HepG2 (cell line): ENCODE measurements at regions not wholly inside any gene's neighbourhood (a gene's known extent, or its start where the extent isn't known, plus 50 kb on each side); places are given as distances from the start of the nearest gene placed in this dataset.

Source experiments
- CTCF ChIP-seq: sonication (generic); formaldehyde crosslinking; IDR thresholded peaks from 2 replicates; pipeline ENCODE4 v1.5.0; 2020; ENCODE audit warnings: mild to moderate bottlenecking, missing genetic modification reagents, moderate library complexity
- HIC2 ChIP-seq: sonication (generic); formaldehyde crosslinking; IDR thresholded peaks from 2 replicates; pipeline ENCODE4 v1.9.0; 2022; ENCODE audit warnings: low read depth, missing genetic modification reagents
- KLF9 ChIP-seq: IDR thresholded peaks from 2 replicates; pipeline ENCODE4 v1.6.1; 2016; ENCODE audit warnings: low read depth
- MAX ChIP-seq: IDR thresholded peaks from 2 replicates; pipeline ENCODE4 v1.6.1; 2012; ENCODE audit warnings: inconsistent platforms
- NFE2L1 ChIP-seq: sonication (generic); formaldehyde crosslinking; IDR thresholded peaks from 2 replicates; pipeline ENCODE4 v1.4.0; 2020; ENCODE audit warnings: missing genetic modification reagents, mild to moderate bottlenecking, borderline replicate concordance
- PHF21A ChIP-seq: sonication (generic); formaldehyde crosslinking; IDR thresholded peaks from 2 replicates; pipeline ENCODE4 v1.5.0; 2020; ENCODE audit warnings: mild to moderate bottlenecking, missing genetic modification reagents
- RXRA ChIP-seq: sonication (generic); formaldehyde crosslinking; IDR thresholded peaks from 2 replicates; pipeline ENCODE4 v1.5.1; 2020; ENCODE audit warnings: missing genetic modification reagents
- TAF1 ChIP-seq: sonication (generic); formaldehyde crosslinking; IDR thresholded peaks from 2 replicates; pipeline ENCODE4 v1.4.0; 2020; ENCODE audit warnings: missing genetic modification reagents
- ZFP37 ChIP-seq: sonication (generic); formaldehyde crosslinking; IDR thresholded peaks from 2 replicates; pipeline ENCODE4 v1.4.0; 2020; ENCODE audit warnings: missing genetic modification reagents, borderline replicate concordance
- ZKSCAN1 ChIP-seq: fragments of 150-350 bp; IDR thresholded peaks from 2 replicates; pipeline ENCODE4 v1.6.1; 2014; ENCODE audit warnings: low read length
- ZNF143 ChIP-seq: sonication (generic); formaldehyde crosslinking; IDR thresholded peaks from 2 replicates; pipeline ENCODE4 v1.4.0; 2020; ENCODE audit warnings: missing genetic modification reagents
- ZNF704 ChIP-seq: sonication (generic); formaldehyde crosslinking; IDR thresholded peaks from 2 replicates; pipeline ENCODE4 v1.8.1; 2023; ENCODE audit warnings: mild to moderate bottlenecking, inconsistent platforms, moderate library complexity, missing genetic modification reagents, borderline replicate concordance
- TF ChIP-seq, protein P1 (sequence below): IDR thresholded peaks from 2 replicates; pipeline ENCODE4 v1.6.1; 2016; ENCODE audit warnings: missing biosample characterization, missing genetic modification reagents, low read depth
- TF ChIP-seq, protein P2 (sequence below): sonication (generic); formaldehyde crosslinking; IDR thresholded peaks from 2 replicates; pipeline ENCODE4 v1.4.0; 2020; ENCODE audit warnings: missing genetic modification reagents

GRCh38 chr5:27900761-27901160 is 862.4 kb upstream of the CDH9 start:
- no peak for TF ChIP-seq ZKSCAN1
- no peak for TF ChIP-seq MAX
- TF ChIP-seq HIC2 (CRISPR knock-in tag) = no peak
- TF ChIP-seq, protein P1, sequence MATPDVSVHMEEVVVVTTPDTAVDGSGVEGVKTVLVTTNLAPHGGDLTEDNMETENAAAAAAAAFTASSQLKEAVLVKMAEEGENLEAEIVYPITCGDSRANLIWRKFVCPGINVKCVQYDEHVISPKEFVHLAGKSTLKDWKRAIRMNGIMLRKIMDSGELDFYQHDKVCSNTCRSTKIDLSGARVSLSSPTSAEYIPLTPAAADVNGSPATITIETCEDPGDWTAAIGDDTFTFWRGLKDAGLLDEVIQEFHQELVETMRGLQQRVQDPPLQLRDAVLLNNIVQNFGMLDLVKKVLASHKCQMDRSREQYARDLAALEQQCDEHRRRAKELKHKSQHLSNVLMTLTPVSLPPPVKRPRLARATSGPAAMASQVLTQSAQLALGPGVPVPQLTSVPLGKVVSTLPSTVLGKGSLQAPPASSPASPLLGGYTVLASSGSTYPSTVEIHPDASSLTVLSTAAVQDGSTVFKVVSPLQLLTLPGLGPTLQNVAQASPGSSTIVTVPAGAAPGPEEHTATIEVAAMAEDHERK (CRISPR knock-in tag) = no peak
- TF ChIP-seq ZFP37 (CRISPR knock-in tag) = no peak
- no peak for TF ChIP-seq ZNF143 (CRISPR knock-in tag)
- no peak for TF ChIP-seq NFE2L1
- TF ChIP-seq TAF1 = no peak
- no peak for TF ChIP-seq PHF21A (CRISPR knock-in tag)
- TF ChIP-seq KLF9 (CRISPR knock-in tag) = no peak
- TF ChIP-seq, protein P2, sequence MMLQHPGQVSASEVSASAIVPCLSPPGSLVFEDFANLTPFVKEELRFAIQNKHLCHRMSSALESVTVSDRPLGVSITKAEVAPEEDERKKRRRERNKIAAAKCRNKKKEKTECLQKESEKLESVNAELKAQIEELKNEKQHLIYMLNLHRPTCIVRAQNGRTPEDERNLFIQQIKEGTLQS = no peak
- TF ChIP-seq ZNF704 (CRISPR knock-in tag) = no peak
- no peak for TF ChIP-seq CTCF (CRISPR knock-in tag)
- no peak for TF ChIP-seq RXRA
